HG03045 (cell line): ENCODE measurements at regions not wholly inside any gene's neighbourhood (a gene's known extent, or its start where the extent isn't known, plus 50 kb on each side); places are given as distances from the start of the nearest gene placed in this dataset.
A peak's percentile ranks its signal among the peaks of the same experiment; 100 is the strongest.

Experiments used
- ATAC-seq: cut with Tn5 transposase; IDR thresholded peaks from one replicate; pipeline ENCODE4 v1.9.1; 2021; ENCODE audit warnings: mild to moderate bottlenecking, moderate library complexity; ENCODE audit not compliant: unreplicated experiment

DNA sequence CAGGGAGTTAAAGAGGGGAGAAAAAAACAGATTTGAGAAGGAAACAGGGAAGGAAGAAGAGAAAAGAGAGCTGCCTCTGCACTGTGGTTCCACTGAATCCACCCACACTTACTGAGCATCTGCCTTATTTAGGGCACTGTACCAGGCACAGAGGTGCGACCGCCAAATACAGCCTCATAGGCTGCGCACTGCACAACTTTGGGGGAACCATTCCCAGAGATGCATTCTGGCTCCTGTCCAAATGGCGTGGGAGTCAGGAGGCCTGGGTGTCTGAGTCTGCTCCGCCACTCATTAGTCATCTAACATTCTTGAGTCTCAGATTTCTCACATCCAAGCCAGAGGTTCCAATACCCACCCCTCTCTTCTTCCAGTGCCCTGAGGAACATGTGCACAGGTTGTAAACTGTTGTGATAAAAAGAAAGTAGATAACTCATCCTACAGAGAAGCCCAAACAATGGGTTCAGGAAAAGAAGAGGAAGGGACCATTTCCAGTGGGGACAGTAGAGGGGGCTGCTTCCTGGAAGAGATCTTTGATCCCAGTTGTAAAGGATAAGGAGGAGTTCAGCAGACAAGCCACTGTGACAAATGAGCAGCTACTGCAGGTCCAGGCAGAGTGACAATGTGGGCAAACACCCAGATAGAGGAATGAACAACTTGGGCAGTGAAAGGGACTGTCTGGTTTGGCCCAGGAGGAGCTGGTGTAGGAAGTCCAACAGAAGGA, 254.6 kb downstream of the UACA start:
- no peak for ATAC-seq

DNA sequence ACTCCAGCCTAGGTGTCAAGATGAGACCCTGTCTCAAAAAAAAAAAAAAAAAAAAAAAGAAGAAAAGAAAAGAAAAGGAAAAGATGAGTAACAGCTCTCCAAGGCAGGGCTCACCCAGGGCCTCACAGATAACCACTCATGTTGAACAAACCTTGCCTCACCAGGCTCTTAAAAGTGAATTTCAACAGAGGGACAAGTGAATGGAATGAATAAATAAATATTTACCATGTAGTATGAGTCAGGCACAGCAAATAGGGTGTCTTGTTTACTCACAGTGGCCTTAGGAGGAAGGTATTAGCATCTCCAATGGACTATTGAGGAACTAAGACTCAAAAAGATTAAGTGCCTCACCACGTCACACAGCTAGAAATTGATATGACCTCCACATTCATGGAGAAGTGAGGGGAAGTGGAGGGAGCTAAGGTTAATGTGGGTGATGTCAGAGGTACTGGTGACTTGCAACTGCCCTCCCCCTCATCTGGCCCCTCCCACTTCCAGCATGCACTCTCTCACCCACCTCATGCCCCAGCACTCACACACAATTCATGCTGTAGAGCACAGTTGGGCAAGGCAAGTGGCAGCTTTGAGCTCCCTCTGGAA, 255.5 kb downstream of the UACA start:
- no peak for ATAC-seq

DNA sequence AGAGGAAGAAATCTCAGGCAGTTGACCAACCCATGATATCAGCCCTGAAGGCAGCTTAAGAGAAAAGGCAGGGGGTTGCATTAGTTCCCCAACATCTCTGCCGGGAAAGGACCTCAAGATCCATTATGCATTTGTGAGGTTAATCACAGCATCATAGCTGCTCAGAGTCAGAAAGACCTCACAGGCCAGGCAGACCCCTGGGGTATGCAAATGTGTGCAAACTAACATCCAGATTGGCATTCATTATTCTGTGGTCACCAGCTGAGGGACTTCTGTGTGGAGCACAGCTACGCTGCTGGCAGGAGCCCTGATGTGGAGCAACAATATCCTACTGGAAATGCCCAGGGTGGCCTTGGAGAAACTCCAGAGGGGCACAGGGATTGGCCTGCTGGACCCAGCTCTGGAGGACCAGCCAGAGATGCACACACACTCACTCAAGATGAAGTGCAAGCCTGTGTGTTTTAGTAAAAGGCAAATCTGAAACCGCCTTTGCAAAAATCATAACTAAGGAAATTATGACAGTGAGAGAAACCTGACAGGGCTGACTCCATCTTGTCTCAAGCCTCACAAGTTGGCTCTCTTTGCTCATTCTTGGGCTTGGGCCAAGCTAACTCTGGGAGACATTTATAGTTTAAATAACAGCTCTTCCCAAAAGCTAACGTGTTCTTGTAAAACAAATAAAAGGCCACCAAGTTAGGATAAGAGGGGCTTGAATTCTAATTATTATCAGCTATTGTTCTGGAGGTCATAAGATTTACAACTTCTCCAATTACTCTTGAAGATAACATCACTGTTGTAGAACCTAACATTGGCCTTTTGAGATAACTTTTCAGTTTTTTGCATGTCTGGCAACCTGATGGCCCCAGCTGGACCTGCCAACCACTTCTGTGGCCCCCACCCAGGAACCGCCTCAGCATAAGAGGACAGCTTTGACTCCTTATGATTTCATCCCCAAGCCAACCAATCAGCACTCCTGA, 257.1 kb downstream of the UACA start:
- ATAC-seq = no peak

DNA sequence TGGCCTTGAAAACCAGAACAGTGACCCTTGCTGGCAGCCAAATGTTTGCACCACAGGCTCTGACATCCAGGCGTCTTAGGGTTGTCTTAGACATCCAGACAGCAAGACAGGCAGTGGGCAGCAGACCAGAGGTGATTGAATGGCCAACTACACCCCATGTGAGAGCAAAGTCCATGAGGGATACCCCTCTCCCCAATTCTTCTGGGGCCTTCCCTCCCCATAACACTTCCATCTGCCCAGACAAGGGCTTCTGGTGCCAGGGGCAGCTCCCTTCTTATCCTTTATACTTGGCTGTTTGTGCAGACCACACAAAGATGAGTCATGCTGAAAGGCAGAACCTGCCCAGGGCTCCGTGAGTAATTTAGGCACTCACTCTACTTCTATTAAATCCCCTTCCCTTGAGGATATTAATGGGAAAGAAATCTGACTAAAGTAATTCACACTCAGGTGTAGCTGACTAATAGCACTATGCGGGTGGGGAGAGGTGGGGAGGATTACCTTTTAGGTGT, 257.9 kb downstream of the UACA start:
- ATAC-seq = no peak

DNA sequence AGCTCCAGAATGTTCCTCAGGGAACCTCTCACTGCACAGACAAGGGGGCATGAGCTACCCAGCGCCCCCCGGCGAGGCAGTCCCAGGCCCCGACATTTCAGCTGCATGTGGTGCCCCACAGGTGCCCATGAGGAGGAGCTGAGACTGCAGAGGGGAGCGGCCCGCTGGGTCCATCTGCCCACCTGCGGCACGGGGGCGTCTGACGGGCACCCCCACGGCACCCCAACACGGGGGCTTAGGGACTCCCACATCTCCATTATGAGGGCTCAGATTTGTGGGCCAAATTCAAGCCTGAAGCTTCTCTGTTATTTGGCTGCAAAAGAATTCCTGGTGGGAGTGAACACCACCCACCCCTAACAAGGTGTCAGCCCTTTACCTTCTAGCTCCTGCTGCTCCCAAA, 258.4 kb downstream of the UACA start:
- no peak for ATAC-seq

DNA sequence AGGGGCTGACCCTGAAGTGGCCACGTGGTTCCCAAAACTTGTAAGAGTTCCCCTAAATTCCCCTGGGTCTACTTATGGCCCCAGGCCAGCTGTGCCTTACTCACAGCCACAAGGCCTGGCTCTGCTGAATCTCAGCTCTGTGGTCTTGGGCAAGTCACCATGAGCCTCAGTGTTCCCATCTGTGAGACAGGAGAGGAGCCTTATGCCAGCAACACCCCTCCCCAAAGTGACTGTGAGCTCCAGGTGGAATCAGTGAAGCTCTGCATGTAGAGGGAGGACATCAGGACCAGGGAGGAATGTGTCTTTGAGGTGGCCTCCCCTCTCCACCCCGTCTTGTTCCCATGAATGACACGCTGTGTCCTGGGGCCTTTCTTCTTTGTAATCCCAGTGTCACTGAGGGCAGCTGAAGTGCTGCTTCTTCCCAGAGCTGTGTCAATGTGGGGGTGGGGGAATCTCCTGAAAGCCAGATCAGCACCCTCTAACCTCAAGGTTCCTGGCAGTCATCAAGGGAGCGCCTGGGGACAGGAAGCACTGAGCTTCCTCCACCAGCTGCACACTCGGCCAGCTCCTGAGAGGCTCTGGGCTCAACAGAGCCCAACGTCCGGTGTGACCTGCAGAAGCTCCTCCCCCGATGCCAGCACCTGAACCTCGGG, 258.9 kb downstream of the UACA start:
- peak; percentile 48 for ATAC-seq

DNA sequence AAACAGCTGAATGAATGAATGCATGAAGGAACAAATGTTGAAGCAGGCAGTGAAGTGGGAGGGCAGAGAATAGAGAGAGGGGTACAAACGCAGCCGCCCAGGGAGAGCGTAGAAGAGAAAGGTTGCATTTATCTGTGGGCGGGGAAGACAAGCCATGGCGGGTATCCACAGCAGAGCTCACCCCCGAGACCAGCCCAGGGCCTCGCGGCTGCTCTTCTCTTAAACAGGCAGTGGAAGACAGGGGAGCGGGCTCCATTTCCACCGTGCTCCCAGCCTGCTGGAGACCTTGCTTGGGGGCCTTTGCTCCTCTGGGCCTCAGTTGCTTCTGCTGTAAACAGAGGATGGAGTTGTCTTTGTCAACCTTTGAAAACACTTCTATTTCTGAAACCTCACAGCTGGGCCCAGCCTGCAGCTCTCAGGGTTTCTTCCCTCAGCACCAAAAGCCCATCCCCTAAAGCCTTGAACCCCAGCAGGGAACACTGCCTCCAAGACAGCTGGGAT, 259.5 kb downstream of the UACA start:
- ATAC-seq = peak; percentile 3

DNA sequence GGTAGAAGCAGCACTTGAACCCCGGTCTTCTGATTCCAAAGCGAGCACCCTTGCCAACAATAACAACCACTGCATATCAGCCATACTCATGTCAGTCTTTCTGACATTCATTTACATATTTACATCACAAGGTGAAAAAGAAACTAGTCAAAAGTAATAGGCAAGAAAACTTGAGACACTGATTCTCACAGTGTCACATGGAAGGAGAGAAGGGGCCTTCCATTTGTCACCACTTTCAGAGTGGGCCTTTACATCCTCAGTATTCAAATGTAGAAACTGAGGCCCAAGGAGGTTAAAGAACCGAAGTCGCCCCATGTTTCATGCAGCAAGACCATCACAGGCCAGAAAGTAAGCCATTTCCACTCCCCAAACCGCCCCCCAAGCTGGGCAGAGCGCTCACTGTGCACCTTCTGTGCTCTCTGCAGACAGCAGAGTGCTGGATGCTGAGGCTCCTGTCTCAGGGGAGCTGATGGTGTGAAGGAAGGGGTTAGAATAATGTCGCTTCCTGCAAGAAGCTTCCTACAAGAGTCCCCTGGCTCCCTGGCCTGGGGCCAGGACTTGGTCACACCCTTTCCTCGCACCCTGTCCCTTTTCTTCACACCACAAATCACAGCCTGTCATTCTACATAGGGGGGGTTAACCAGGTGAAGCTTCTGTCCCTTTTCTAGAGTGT, 260.1 kb downstream of the UACA start:
- no peak for ATAC-seq

DNA sequence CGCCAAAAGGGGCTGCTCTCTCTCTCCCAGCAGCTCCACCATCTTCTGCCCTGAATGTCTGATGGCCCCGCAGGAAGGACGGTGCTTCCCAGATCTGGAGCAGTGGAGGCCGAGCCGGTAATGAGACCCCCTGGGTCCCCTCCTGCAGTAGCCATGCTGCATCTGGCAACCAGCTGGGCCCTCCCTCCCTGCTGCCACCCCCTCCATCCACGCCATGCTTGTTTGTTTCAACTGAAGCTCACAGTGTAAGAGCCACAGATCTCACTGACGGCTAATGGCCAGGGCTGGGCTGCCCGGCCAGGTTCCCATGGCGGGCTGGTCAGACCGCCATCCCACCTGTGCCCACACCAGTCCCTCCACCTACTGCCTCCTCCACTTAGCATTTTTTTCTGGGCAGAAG, 260.8 kb downstream of the UACA start:
- ATAC-seq = no peak

DNA sequence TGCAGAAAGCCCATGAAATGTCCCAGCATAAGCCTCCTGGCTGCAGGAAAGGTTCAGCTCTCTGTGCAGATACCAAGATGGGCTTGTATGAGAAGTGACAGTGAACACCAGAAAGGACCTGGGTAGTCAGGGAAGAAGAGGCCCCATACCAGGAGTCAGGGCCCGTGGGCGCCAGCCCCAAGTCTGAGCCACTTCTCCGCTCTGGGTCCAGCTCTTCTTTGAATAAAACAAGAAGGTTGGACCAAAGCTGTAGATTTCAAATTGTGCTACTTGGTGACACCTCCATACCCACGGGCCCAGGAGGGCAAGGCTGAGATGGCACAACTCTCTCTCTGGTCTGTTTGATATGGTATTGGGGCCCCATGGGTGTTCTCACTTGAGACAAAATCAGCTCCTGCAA, 261.5 kb downstream of the UACA start:
- no peak for ATAC-seq

DNA sequence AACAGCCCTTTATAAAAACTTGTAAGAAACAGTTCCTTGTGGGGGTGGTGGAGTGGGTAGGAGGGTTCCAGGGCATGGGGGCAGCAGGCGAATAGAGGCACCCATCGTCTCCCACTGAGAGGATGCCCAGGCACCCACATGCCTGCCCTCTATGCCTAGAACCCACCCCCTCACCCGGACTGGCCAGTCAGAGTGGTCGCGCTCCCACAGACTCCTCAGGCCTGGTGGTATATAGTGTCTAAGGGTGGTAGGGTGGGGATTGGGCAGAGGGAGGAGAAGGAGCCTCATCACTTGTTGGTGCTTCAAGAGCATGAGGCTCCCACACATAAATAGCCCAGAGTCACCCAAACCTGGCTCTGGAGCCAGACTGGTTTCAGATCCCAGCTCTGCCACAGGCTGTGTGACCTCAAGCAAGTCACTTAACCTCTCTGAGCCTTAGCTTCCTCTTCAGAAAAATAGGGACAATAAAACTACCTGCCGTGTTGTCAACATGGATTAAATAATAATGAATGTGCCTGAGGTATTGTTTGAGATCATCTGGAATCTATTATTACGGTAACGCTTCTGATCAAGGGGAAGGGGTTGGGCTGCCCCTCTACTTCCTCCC, 262.1 kb downstream of the UACA start:
- ATAC-seq = no peak

DNA sequence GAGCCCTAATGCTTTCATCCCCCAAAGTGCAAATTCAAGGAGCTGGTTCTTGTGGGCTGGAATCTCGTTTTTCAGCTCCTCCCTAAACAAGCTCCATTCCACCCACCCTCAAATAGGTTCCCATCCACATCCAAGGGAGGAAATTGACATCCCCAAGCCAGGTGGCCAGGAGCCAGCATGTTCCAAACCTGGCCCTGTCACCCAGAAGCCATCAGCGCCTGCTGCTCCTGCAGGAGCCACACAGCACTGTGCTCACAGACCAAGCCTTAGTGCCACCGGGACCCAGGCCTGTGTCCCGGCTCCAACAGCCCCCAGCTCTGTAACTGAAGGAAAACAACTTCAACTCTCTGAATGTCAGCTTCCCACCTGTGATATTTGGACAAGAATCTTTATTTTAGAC, 263.6 kb downstream of the UACA start:
- no peak for ATAC-seq

DNA sequence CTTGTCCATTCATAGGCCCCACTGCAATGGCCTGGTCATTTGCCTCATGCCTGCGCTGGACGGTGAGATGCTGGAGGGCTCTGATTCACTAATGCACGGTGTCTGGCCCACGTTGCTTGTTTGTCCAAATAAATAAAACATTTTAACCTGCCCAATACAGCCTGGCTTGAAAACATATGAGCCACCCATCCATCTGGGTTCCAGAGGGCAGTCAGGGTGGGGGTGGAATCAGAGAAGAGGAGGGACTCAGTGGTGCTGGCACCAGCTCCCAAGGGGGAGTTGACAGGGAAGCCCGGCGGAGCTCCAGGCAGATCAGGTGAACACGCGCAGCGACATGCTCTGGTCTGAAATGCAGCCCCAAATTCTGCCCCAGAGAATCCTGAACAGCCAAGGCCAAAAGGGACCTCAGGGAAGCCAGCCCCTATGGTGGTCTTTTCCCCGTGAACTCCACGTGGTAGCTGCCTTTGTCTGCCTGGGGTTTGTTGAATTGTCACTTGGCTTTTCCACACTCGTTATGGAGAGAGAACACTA, 265.2 kb downstream of the UACA start:
- ATAC-seq = no peak

DNA sequence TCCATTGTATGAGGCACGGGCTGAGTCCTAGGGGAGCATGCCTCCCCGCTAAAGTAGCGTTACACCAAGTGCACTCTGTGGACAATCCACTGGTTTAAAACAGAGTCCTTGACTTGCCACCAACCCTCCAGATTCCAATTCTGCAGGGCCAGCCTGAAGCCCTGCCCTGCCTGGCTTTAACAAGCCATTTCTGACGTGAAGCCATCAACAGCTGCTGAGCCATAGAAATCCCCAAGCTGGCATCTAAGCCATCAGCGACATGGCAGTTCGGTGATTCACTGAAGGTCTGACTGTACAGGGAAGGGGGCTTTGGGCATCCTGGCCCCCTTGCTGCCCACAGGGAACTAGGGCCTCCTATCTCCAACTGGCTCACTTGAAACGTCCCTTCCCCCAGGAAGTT, 265.7 kb downstream of the UACA start:
- no peak for ATAC-seq

DNA sequence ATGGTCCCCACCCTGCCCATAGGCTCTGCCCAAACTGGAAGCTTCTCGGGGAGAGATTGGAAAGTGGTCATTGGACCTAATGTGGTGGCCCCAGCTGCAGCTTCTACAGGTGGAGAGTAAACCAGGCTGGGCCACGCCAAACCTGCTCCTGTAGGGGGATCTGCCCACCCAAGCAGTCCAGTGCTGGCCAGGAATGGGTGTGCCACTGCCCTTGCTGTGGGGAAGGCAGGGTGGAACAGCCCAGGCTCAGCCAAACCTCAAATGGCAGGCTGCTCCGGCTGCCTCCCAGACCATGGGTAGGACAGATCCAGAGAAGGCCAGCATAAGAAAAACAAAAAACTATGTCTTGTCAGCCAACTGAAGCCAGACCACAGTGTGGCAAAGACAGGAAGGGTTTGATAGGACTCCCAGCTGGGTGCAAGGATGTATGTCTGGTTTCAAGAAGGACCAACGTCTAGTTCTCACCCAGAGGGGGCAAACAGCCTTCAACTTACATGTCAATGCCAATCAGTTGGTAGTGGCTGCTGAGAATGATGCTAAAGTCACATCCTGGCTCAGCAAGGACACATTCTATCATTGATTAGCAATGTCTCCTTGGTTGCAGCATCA, 267.3 kb downstream of the UACA start:
- no peak for ATAC-seq

DNA sequence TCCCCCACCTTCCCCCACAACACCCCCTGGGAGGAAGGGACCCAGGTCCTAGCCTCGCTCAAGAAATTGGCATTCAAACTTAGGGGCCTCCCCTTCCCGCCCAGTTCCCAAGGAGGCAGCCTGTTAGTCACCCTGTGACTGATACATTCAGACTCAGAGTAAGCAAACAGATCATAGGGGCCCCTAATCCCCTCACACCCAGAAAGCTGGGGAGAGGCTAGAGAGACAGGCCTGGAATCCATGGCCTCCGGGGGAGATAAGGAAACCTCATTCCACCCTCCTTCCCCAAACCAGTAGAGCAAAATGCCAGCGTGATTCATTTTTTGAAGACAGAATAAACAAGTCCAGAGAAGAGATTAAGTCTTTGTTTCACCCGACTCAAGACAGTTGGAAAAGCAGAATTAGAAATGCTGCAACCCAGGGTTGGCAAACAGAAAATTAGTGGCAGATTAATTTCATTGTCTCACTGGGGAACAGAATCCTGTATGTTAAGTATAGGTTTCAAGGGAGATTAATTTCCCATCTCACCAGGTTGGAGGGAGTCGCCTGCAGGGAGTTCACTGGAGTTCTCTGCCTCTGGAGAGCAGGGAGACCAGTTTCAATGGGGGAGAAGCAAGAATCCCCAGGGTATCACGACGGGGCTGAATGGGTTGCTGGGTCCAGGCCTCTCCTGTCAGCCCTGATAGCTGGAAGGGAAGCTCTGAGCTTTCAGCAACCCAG, 268.3 kb downstream of the UACA start:
- ATAC-seq = no peak

DNA sequence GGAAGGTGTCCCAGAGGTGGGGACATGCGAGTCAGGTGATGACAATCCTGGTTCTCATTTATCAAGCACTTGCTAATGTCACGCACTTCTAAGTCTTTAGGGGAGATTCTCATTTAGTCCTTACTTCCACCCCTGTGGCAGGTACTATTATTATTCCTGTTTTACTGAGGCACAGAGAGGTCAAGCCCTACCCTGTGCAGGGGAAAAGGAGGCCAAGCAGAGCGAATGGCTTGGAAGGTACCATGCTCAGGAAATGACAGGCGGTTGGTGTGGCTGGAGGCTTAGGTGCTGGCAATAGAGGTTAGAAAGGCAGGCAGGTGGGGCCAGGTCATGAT, 268.9 kb downstream of the UACA start:
- ATAC-seq = no peak

DNA sequence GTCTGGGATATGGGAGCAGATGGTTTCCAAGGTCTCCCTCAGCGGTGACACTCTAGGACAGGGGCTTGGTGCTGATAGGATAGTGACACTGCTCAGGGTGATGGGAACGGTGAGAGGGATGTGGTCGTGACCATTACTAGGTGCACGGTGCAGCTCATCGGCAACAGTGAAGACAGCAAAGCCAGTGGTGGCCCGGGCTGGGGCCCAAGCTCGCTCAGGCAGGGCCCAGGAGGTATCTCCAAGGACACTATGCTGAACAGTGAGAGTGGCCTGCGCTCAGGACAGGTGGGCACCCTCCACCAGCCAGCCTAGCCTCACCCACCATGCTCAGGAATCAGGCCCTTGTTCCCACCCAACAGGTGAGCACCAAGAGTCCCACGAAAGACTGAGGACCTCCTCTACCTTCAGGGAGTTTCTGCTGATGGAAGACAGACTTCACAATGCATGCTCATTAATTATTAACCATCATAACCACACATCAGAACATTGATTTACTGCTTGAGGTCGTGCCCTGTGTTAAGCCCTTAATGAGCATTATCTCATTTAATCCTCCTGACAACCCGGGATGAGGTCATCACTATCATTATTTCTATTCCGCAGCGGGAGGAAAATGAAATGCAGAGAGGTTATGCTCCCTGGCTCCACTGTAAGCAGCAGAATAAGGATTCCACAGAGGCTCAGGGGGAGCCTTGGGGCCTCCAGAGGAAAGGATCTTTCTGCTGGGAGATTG, 269.4 kb downstream of the UACA start:
- ATAC-seq = no peak
